Endothelial cell of umbilical vein (primary cell): ENCODE measurements at regions not wholly inside any gene's neighbourhood (a gene's known extent, or its start where the extent isn't known, plus 50 kb on each side); places are given as distances from the start of the nearest gene placed in this dataset.

Experiments used
- BruUV-seq: library from RNA; stranded (reverse); fragments of 400-500 nt; replicated peaks from 2 replicates; lab custom pipeline; 2021; lab: Mats Ljungman, UMichigan
- CTCF ChIA-PET: fragments of 300-600, 350-600 bp; sonication (Branson Sonifier 250); formaldehyde crosslinking; loops from one replicate; lab custom pipeline; 2021; ENCODE audit warnings: antibody characterized with exemption, inconsistent platforms; lab: Charles Lee
- POLR2A ChIA-PET: fragments of 300-600, 350-600 bp; sonication (Branson Sonifier 250); formaldehyde crosslinking; loops from one replicate; lab custom pipeline; 2021; ENCODE audit warnings: antibody characterized with exemption, inconsistent platforms; lab: Charles Lee
- DNase-seq: peaks from one replicate; pipeline ENCODE4 v3.0.0-alpha.2; 2011; ENCODE audit warnings: low read depth, low spot score
- FAIRE-seq: peaks from 2 replicates; lab custom pipeline; 2011; peaks lifted over from hg19 to GRCh38; lab: Jason Lieb, UNC
- H2AFZ ChIP-seq: 2 replicates; pipeline ENCODE4 v1.6.0; 2012; ENCODE audit warnings: low read depth, low read length, control low read depth, inconsistent platforms
- H3K27ac ChIP-seq: 2 replicates; pipeline ENCODE4 v1.5.1; 2011; ENCODE audit warnings: low read depth, mild to moderate bottlenecking, control low read depth, low read length, moderate library complexity; ENCODE audit not compliant: insufficient read depth
- H3K27me3 ChIP-seq, 2 experiments: 2 replicates each; pipeline versions ENCODE4 v1.6.0 to v1.6.1; 2011; ENCODE audit warnings: low read length in 2 of 2, mixed read lengths in 1 of 2; ENCODE audit not compliant: control insufficient read depth in 2 of 2, insufficient read depth in 2 of 2
- H3K36me3 ChIP-seq, 2 experiments: 2 replicates in 1 of 2; 3 replicates in 1 of 2; pipeline ENCODE4 v1.5.1; 2011; ENCODE audit warnings: low read length in 2 of 2, mild to moderate bottlenecking in 1 of 2, moderate library complexity in 1 of 2; ENCODE audit not compliant: control insufficient read depth in 2 of 2, insufficient read depth in 2 of 2; ENCODE audit errors: extremely low read depth in 1 of 2
- H3K4me1 ChIP-seq: 3 replicates; pipeline ENCODE4 v1.5.1; 2011; ENCODE audit warnings: mild to moderate bottlenecking, low read length; ENCODE audit not compliant: control insufficient read depth, insufficient read depth; ENCODE audit errors: extremely low read depth
- H3K4me2 ChIP-seq: 2 replicates; pipeline ENCODE4 v1.6.1; 2011; ENCODE audit warnings: low read length, control low read depth, mixed read lengths; ENCODE audit not compliant: insufficient read depth
- H3K4me3 ChIP-seq, 3 experiments: fragments of 200-600 bp in 1 of 3; sonication (generic), shearing (Covaris generic) in 1 of 3; replicated peaks in 1 of 3; 2 replicates each; pipeline ENCODE4 v1.5.1; 2011 to 2016; ENCODE audit warnings: control low read depth in 3 of 3, low read length in 3 of 3, mild to moderate bottlenecking in 2 of 3, inconsistent platforms in 1 of 3, low read depth in 1 of 3, moderate library complexity in 1 of 3; ENCODE audit not compliant: insufficient read depth in 1 of 3
- H3K79me2 ChIP-seq: 2 replicates; pipeline ENCODE4 v1.6.0; 2012; ENCODE audit warnings: low read length, inconsistent platforms; ENCODE audit not compliant: control insufficient read depth, insufficient read depth
- H3K9ac ChIP-seq: replicated peaks from 2 replicates; pipeline ENCODE3; 2011; ENCODE audit warnings: low read length, control low read depth; ENCODE audit not compliant: insufficient read depth; ENCODE audit errors: extremely low read depth
- H3K9me1 ChIP-seq: replicated peaks from 3 replicates; pipeline ENCODE4 v1.6.0; 2011; ENCODE audit warnings: mild to moderate bottlenecking, low read length; ENCODE audit not compliant: control insufficient read depth, insufficient read depth; ENCODE audit errors: extremely low read depth
- H3K9me3 ChIP-seq: replicated peaks from 2 replicates; pipeline ENCODE4 v1.5.1; 2012; ENCODE audit warnings: low read length, inconsistent platforms; ENCODE audit not compliant: control insufficient read depth, insufficient read depth
- H4K20me1 ChIP-seq: replicated peaks from 2 replicates; pipeline ENCODE3; 2011; ENCODE audit warnings: mild to moderate bottlenecking, low read length; ENCODE audit not compliant: control insufficient read depth, insufficient read depth; ENCODE audit errors: extremely low read depth
- CTCF ChIP-seq, 2 donors: IDR thresholded peaks; 1 replicate in 1 of 2; 2 replicates in 1 of 2; pipeline ENCODE4 v1.5.1; 2011; ENCODE audit warnings: low read length in 2 of 2, mild to moderate bottlenecking in 2 of 2, moderate library complexity in 2 of 2, control low read depth in 1 of 2, inconsistent platforms in 1 of 2, low read depth in 1 of 2; ENCODE audit not compliant: insufficient read depth in 1 of 2; ENCODE audit errors: extremely low read depth in 1 of 2
- EZH2 ChIP-seq: IDR thresholded peaks from 2 replicates; pipeline ENCODE4 v1.6.1; 2012; ENCODE audit warnings: borderline replicate concordance, low read depth, mild to moderate bottlenecking, moderate library complexity, low read length, inconsistent platforms; ENCODE audit not compliant: severe bottlenecking
- FOS ChIP-seq: IDR thresholded peaks from 2 replicates; pipeline ENCODE4 v1.6.1; 2011; ENCODE audit warnings: mild to moderate bottlenecking, low read length, moderate library complexity, borderline replicate concordance; ENCODE audit not compliant: insufficient read depth
- GATA2 ChIP-seq: IDR thresholded peaks from 2 replicates; pipeline ENCODE4 v1.7.0; 2011; ENCODE audit warnings: low read depth, mild to moderate bottlenecking, moderate library complexity, mixed read lengths, low read length; ENCODE audit not compliant: insufficient read length, insufficient read depth
- JUN ChIP-seq: IDR thresholded peaks from 2 replicates; pipeline ENCODE4 v1.6.1; 2011; ENCODE audit warnings: borderline replicate concordance, low read depth; ENCODE audit not compliant: insufficient read length, insufficient read depth
- MAX ChIP-seq: IDR thresholded peaks from 2 replicates; pipeline ENCODE4 v1.6.1; 2011; ENCODE audit not compliant: insufficient read depth, insufficient read length
- MYC ChIP-seq: IDR thresholded peaks from one replicate; pipeline ENCODE4 v1.6.1; 2011; ENCODE audit warnings: mild to moderate bottlenecking, low read depth, low read length
- POLR2A ChIP-seq: IDR thresholded peaks from 2 replicates; pipeline ENCODE4 v1.6.1; 2012; ENCODE audit warnings: low read depth, mild to moderate bottlenecking, control low read depth, low read length
- POLR2AphosphoS5 ChIP-seq: IDR thresholded peaks from 2 replicates; pipeline ENCODE4 v1.6.1; 2012; ENCODE audit warnings: low read depth, mild to moderate bottlenecking, control low read depth, low read length, moderate library complexity; ENCODE audit not compliant: insufficient read depth
- dilution Hi-C: fragments of 300-500 bp; cut with MboI; formaldehyde crosslinking; loops from one replicate; pipeline ENCODE4 v1.15.0; 2019; ENCODE audit warnings: low sequenced_read_pairs; ENCODE audit not compliant: extremely low pct_ligation_motif_present
- intact Hi-C: fragments of 100-400 bp; cut with micrococcal nuclease; formaldehyde crosslinking; loops from one replicate; pipeline ENCODE4 v1.10.0; 2022

DNA sequence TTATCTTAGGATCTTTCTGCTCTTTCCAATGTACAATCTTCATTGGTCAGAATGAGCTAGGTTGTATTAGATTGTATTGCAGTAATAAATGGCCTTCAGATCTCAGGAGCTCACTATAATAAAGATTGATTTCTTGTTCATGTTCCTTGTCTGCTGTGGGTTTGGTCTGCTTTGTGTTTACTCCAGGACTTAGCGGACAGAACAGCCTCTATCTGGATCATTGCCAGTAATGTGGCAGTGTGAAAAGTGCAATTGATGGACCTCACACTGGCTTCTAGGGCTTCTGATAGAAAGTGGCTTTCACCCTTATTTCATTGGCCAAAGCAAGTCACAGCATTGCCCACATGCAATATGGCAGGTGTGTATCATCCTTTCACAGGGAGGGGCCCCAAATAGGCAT is 81.2 kb downstream of the BTG1 start:
- DNase-seq (no peak), FAIRE-seq (no peak)
- H2AFZ ChIP-seq = no peak overlapping the region
- dilution Hi-C loops = no loop called here
- H3K9me1 ChIP-seq = no peaks in the 10 kb centered on the region
- H3K4me2 ChIP-seq = no peak overlapping the region
- no peak overlapping the region for H3K4me3 ChIP-seq
- no peak overlapping the region for H3K27ac ChIP-seq
- H3K36me3 ChIP-seq = no peaks in the 10 kb centered on the region
- intact Hi-C loops = no loop called here
- no peak for TF ChIP-seq FOS
- TF ChIP-seq MAX = no peak
- no peak for TF ChIP-seq JUN
- no peak for TF ChIP-seq MYC
- no peak for TF ChIP-seq EZH2
- no peaks in the 10 kb centered on the region for H4K20me1 ChIP-seq
- no peaks in the 10 kb centered on the region for H3K4me1 ChIP-seq
- CTCF ChIA-PET = interaction anchor here (1.2 to 1.4 kb wide), 2 partner anchors 11 to 22 kb away, joined by 4 read pairs; no protein-coding TSS in a partner anchor
- POLR2A ChIA-PET = no interaction called here
- H3K9ac ChIP-seq = no peak overlapping the region
- H3K27me3 ChIP-seq = no peaks in the 10 kb centered on the region
- no peaks in the 10 kb centered on the region for H3K79me2 ChIP-seq
- H3K9me3 ChIP-seq = no peaks in the 10 kb centered on the region
- no TSS peak for BruUV-seq

DNA sequence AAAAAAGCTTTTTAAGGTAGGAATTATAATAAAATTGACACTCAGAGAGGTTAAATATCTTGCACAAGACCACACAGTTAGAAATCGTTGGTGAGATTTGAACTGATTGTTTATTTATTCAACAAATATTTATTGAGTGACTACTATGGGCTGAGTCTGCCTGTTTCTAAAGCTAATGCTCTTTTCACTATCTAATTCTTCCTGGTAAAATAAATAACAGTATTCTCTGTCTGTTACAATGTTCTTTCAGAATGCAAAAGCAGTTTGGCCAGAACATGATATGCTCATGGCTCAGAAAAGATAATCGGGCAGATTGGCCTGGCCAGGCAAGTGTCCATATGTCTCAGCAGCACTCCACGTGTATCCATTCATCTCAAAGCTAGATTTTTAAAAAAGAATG is 82.0 kb downstream of the BTG1 start:
- POLR2A ChIA-PET = no interaction called here
- no peak for DNase-seq

More for the DNA sequence above, 82.0 kb downstream of the BTG1 start:
- Histone ChIP-seq H3K4me2 (no peak overlapping the region), H3K9me1 (no peaks in the 10 kb centered on the region), H3K27me3 (no peaks in the 10 kb centered on the region), H4K20me1 (no peaks in the 10 kb centered on the region), H2AFZ (no peak overlapping the region), H3K9me3 (no peaks in the 10 kb centered on the region), H3K9ac (no peak overlapping the region), H3K27ac (no peak overlapping the region), H3K4me3 (no peak overlapping the region), H3K79me2 (no peaks in the 10 kb centered on the region), H3K36me3 (no peaks in the 10 kb centered on the region), H3K4me1 (no peaks in the 10 kb centered on the region)
- CTCF ChIA-PET = interaction anchor here (1.2 to 1.4 kb wide), 2 partner anchors 12 to 22 kb away, joined by 4 read pairs; no protein-coding TSS in a partner anchor
- intact Hi-C loops = no loop called here
- dilution Hi-C loops = no loop called here
- BruUV-seq = no TSS peak
- FAIRE-seq = no peak
- no peak for TF ChIP-seq FOS
- no peak for TF ChIP-seq GATA2
- TF ChIP-seq MAX = no peak
- no peak for TF ChIP-seq POLR2A
- no peak for TF ChIP-seq POLR2AphosphoS5
- TF ChIP-seq JUN = no peak
- TF ChIP-seq CTCF (IDR thresholded peaks at IDR 0.05; ENCODE audit: extremely low read depth in 1 of 2, insufficient read depth in 1 of 2, low read depth in 1 of 2, low read length in 2 of 2) = no peak
- TF ChIP-seq MYC = no peak
- TF ChIP-seq EZH2 = no peak
